Neural progenitor cell (in vitro differentiated cells): ENCODE measurements at regions not wholly inside any gene's neighbourhood (a gene's known extent, or its start where the extent isn't known, plus 50 kb on each side); places are given as distances from the start of the nearest gene placed in this dataset.

Experiments used
- CTCF ChIP-seq: fragments of 200-600 bp; sonication (generic); IDR thresholded peaks from 2 replicates; pipeline ENCODE4 v1.5.1; 2017; ENCODE audit warnings: antibody characterized with exemption, mild to moderate bottlenecking
- EZH2 ChIP-seq: fragments of 200-600 bp; sonication (generic); IDR thresholded peaks from 2 replicates; pipeline ENCODE4 v1.6.1; 2017; ENCODE audit warnings: antibody characterized with exemption, mild to moderate bottlenecking, moderate library complexity
- EZH2phosphoT487 ChIP-seq: fragments of 200-600 bp; sonication (generic); IDR thresholded peaks from 2 replicates; pipeline ENCODE4 v1.6.1; 2017; ENCODE audit warnings: antibody characterized with exemption

GRCh38 chr5:61907995-61908394, 398.0 kb upstream of the KIF2A start:
- no peak for TF ChIP-seq CTCF
- no peak for TF ChIP-seq EZH2
- TF ChIP-seq EZH2phosphoT487: no peak
